Heart left ventricle (tissue), 13 donors: ENCODE measurements at regions not wholly inside any gene's neighbourhood (a gene's known extent, or its start where the extent isn't known, plus 50 kb on each side); places are given as distances from the start of the nearest gene placed in this dataset.

ENCODE experiments used
- POLR2A ChIP-seq, 2 donors: fragments of 450-650 bp; IDR thresholded peaks; one replicate each; pipeline ENCODE4 v1.6.1; 2017; ENCODE audit warnings: antibody characterized with exemption in 2 of 2, mild to moderate bottlenecking in 2 of 2, moderate library complexity in 2 of 2
- TF ChIP-seq, protein P1 (sequence below), 12 donors: fragments of 200-600 bp; sonication (generic) in 4 of 12; IDR thresholded peaks; one replicate each; pipeline versions ENCODE4 v1.5.0 to v1.8.0; 2018 to 2022; ENCODE audit warnings: antibody characterized with exemption in 12 of 12, mild to moderate bottlenecking in 5 of 12
- donor health status: ischemic (EF 13 %, LVEDD 7.1; RV severe dilation, severe dysfunction).
- donor health status: DM: no; HTN: yes; CAD: no.
- donor health status: DM: no; HTN: no; CAD: no.
- donor health status: ischemic (EF 25% LVEDD 6.9; RV normal size, moderate dysfunction).
- donor health status: ischemic (EF 25% LVEDD 5.7; RV mildly dilated, moderate dysfunction).
- donor health status: ischemic (EF 35%, LVEDD 5.7; RV mildly dilated, moderate dysfunction).
- donor health status: nonischemic (EF 11% LVEDD 7.7; RV severe dilation, severe dysfunction).
- donor health status: DM: yes; HTN: yes; CAD: no.
- donor health status: PGD.
- donor health status: ischemic (EF 29% LVEDD 5.4; RV normal size, mild dysfunction).
- donor health status: nonischemic (EF 23%, LVEDD 6.1; RV moderate dilation, normal function).

DNA sequence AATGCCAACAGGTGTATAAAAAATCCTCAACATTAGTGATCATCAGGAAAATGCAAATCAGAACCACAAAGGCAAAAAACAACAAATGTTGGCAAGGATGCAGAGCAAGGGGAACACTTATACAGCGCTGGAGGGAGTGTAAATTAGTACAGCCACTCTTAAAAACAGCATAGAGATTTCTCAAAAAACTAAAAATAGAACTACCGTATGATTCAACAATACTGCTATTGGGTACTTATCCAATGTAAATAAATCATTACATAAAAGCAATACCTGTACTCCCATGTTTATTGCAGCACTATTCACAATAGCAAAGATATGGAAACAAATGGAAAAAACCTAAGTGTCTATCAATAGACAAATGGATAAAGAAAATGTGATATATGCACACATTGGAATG is 171.3 kb downstream of the SLC7A11 start:
- TF ChIP-seq, protein P1, sequence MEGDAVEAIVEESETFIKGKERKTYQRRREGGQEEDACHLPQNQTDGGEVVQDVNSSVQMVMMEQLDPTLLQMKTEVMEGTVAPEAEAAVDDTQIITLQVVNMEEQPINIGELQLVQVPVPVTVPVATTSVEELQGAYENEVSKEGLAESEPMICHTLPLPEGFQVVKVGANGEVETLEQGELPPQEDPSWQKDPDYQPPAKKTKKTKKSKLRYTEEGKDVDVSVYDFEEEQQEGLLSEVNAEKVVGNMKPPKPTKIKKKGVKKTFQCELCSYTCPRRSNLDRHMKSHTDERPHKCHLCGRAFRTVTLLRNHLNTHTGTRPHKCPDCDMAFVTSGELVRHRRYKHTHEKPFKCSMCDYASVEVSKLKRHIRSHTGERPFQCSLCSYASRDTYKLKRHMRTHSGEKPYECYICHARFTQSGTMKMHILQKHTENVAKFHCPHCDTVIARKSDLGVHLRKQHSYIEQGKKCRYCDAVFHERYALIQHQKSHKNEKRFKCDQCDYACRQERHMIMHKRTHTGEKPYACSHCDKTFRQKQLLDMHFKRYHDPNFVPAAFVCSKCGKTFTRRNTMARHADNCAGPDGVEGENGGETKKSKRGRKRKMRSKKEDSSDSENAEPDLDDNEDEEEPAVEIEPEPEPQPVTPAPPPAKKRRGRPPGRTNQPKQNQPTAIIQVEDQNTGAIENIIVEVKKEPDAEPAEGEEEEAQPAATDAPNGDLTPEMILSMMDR (IDR thresholded peaks at IDR 0.05), result no peak
- no peak for TF ChIP-seq POLR2A (IDR thresholded peaks at IDR 0.05)
